Fibroblast of skin of scalp (primary cell): ENCODE measurements at regions not wholly inside any gene's neighbourhood (a gene's known extent, or its start where the extent isn't known, plus 50 kb on each side); places are given as distances from the start of the nearest gene placed in this dataset.
"Not testable (repeated sequence)": the region's sequence is repeated elsewhere in the genome, so short reads cannot be mapped to it uniquely, and the experiment has no call there.

Experiments used
- DNase-seq: peaks from one replicate; pipeline ENCODE4 v3.0.0-alpha.2; 2013

- no peak for DNase-seq
Measured at GRCh38 chr16:35102780-35103403, 1643.5 kb downstream of the TP53TG3F start.

GRCh38 chr16:35111772-35112171 is 1652.4 kb downstream of the TP53TG3F start:
- DNase-seq: not testable (repeated sequence)

GRCh38 chr16:35131429-35131828 is 1672.0 kb downstream of the TP53TG3F start:
- no peak for DNase-seq

DNA sequence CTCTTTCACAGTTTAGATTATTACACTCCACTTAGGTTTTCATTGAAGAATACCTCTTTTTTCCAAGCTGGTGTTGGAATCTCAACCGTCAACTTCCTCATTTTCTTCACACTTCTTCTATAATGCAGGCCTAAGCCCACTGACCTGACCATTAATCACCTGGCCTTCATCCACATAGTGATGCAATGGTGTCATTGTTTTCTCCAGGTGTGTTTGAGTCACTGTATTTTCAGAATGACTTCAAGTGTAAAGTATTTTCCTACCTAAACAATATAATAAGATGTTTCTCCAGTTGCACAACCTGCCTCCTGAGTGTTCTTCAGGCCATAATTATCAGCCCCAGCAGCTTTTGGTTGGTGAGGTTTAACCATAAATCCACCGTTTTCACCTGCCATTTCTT is 1675.1 kb downstream of the TP53TG3F start:
- no peak for DNase-seq

DNA sequence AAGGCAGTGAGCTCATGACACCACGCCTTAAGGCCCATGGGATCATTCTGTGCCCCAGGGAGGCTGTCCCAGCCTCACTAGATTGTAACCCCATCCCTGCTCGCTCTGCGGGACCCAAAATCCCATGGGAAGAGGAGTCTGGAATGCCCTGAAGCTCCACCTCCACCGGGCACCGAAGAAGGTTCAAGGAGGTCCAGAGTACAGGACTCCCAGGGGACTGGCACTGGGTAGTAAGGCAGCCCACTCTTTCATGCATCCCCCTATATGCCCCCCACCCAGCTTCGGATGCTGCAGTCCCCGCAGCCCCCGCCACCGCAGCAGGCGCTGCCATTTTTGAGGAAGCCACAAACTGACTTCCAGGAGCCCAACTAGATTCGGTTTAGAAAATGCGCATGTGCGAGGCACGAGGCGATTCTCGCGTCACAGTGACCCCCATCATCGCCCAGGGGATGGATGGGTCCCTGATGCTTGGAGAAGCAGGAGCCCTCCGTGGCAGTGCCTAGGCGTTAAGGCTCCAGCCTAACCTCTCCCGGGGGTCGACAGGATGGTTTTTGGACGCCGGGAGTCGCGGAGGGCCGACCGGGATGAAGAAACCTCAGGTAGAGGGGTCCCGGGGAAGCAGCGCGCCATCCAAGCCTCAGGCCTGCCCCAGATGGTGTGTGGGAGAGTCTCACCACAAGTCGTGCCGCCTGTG is 1681.0 kb downstream of the TP53TG3F start:
- DNase-seq: no peak

DNA sequence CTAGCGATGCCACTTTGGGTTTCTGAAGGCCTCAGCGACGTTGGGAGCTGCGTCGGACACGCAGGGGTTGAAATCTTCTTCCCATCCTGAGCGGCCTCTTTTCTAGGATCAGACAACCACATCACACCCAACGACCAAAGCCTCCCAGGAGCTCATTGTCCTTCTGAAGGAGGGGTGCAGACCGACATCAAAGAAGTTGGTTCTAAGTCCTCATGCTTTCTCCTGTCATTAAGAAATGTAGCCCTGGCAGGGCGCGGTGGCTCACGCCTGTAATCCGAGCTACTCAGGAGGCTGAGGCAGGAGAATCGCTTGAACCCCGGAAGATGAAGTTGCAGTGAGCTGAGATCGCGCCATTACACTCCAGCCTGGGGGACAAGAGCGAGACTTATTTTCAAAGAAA is 1681.9 kb downstream of the TP53TG3F start:
- DNase-seq: no peak

DNA sequence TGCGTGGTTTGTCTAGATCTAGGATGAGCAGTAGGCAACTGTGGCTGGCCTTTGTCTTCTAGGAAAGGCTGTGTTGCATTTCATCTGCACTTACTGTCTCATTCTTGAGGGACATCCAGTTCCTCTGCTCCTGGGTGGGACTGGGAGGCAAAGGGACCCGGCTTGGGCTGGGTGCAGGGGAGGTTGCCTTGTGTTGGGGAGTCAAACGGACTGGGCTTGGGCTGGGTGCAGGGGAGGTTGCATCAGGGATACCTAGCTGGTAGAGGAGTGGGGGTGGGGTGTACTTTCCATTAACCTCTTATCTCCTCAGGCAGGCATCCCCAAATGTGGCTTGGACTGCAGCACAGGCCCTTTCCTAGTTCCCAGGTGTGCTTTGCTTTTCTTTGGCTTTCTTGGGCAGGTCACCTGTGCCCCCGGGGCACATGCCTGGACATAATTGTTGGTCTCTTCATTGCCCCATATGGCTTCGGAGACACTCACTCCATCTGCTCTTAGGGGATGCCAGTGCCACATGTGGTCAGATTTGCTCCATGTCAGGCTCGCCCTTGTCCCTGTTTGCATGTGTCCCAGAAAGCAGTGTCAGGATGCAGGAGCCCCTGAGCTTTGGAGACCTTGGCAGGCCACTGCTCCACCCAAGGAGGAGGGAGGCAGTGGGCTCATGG is 1682.9 kb downstream of the TP53TG3F start:
- no peak for DNase-seq

DNA sequence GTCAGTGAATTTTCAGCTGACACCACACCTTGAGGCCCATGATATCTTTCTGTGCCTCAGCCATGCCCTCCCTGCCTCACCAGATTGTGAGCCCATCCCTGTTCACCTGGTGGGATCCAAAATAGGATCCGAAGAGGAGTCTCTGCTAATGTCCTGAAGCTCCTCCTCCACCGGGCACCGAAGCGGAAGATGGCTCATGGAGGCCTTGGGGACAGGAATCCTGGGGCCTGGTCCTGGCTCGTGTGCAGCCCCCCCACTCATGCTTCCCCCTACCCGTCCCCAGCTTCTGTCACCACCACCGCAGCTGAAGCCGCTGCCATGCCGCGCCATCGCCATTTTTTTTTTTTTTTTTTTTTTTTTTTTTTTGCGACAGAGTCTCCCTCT is 1683.4 kb downstream of the TP53TG3F start:
- DNase-seq: no peak

DNA sequence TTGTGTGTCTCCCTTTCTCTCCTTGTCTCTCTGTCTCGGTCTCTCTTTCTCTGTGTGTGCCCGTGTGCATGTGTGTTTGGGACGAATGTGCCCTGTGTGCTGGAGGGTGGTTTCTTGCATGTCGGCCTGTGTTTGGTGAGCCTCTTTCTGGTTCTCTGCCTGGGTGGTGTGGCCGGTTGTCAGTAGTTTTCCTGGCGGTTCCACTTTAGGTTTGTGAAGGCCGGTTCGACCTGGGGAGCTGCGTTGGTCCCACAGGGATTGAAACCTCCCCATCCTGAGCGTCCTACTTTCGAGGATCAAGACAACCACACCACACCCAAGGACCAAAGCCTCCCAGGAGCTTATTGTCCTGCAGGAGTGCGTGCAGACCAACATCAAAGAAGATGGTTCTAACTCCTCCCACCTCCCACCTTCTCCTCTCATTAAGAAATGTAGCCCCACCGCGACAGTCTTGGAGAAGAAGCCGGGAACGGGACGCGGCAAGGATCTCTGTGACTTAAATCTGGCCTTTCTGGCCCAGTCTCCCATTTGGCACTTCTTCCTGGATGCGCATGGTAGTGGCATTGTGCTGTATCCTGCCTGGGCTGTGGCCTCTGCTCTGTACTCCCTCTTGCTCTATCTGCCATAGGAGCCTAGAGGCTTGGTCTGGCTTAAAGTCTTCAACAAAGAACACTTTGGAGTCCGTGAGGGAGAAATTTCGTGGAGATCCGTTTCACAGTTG is 1685.0 kb downstream of the TP53TG3F start:
- no peak for DNase-seq

GRCh38 chr16:35146031-35146710 is 1686.8 kb downstream of the TP53TG3F start:
- no peak for DNase-seq

DNA sequence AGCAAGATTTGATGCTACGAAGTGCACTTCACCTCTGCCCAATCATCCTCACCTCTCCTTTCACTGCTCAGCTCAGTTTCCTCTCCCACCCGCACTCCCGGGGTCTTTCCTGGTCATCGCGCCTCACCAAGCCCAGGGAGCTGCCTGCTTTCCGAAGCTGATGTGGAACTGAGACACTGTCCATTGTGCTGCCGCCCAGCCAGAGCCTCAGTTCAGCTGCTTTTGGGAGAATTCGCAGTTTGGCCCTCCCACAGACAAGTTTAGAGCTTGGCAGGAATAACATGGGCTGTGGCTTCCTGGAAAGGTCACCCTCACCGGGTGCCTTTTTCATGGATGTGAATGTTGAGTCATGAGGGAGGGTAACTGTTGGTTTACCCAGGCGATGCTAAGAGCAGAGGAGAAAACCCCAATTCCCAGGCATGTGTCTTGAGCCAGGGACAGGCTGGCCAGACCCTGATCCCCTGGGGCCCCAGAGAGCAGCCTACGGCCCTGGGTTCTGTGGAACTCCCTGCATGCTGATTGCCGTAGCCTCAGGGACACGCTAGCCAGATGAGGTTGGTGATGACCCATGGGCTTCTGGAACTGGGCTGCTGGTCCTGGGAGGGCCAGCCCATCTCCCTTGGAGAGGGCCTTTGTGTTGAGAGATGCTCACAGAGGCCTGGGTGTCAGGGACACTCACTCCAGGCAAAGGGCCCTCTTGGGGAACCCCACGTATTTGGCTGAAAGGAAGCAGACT is 1687.5 kb downstream of the TP53TG3F start:
- no peak for DNase-seq

- DNase-seq: no peak
Measured at GRCh38 chr16:35147556-35148504, 1688.4 kb downstream of the TP53TG3F start.

- no peak for DNase-seq
Measured at GRCh38 chr16:35148748-35149147, 1689.3 kb downstream of the TP53TG3F start.

- no peak for DNase-seq
Measured at GRCh38 chr16:35149550-35149949, 1690.1 kb downstream of the TP53TG3F start.

DNA sequence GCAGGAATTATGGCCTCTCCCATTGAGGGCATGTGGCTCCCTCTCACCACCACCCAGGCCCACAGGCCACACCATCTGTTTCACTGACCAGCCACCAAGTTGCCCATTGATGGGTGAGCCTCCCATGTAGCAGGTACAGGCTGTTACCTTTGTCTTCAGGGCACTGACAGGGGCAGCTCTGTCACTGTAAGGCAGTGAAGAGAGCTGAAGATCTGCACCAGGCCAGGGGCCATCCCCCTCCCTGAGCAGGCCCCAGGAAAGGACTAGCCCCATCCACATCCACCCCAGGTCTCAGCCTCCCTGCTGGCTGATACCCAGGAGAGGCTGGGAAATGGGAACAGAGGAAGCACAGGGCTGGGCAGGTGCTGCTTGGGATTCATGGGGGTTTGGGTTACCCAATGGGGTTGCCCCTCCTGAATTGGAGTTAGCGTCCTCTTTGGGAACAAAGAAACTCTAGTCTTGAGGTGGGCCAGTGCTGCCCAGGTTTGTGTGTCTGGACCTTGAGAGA is 1691.4 kb downstream of the TP53TG3F start:
- no peak for DNase-seq

- no peak for DNase-seq
Measured at GRCh38 chr16:35152067-35152627, 1692.7 kb downstream of the TP53TG3F start.

DNA sequence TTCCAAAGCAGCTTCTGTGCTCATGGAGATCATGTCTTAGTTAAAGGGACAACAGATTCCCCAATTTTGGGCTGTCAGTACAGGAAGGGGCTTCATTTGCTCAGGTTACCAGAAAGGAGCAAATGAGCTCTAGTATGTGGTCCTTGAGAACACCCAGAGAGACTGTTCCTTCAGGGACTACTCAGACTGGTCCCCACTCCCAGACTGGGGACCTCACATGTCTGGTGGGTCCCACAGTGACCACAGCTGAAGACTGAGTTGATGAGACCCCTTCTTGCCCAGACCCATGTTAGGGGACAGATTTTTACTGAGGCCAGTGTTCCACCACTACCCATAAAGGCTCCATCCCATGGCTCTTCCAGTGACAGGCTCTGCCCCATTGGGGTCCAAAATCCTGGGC is 1695.2 kb downstream of the TP53TG3F start:
- DNase-seq: no peak

- DNase-seq: not testable (repeated sequence)
Measured at GRCh38 chr16:35157549-35157948, 1698.1 kb downstream of the TP53TG3F start.

GRCh38 chr16:35169324-35169723 is 1709.9 kb downstream of the TP53TG3F start:
- DNase-seq: not testable (repeated sequence)

DNA sequence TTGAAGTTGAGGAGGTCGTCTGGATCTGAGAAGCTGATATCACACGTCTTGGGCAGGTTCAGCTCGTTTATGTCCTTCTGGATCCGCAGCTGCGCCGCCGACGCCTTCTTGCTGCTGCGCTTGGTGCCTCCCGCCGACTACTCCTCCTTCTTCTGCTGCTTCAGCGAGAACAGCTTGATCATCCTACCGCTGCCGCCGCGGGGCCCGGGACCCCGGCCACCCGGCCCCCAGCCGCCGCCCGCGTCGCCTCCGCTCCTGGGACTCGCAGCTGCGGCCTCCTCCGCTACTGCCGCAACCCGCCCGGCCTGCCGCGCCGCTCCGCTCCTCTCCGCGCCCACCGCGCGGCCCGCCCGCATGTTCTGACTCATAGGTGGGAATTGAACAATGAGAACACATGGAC is 1710.6 kb downstream of the TP53TG3F start:
- not testable (repeated sequence) for DNase-seq
